HL-60 (cell line): ENCODE measurements at regions not wholly inside any gene's neighbourhood (a gene's known extent, or its start where the extent isn't known, plus 50 kb on each side); places are given as distances from the start of the nearest gene placed in this dataset.

Experiments
- CTCF ChIP-seq: IDR thresholded peaks from one replicate; pipeline ENCODE4 v1.5.1; 2011; ENCODE audit warnings: low read length, control low read depth, inconsistent platforms; ENCODE audit not compliant: insufficient read depth
- POLR2AphosphoS5 ChIP-seq: IDR thresholded peaks from 2 replicates; pipeline ENCODE4 v1.6.1; 2012; ENCODE audit warnings: low read depth
- REST ChIP-seq: IDR thresholded peaks from 2 replicates; pipeline ENCODE4 v1.6.1; 2012; ENCODE audit warnings: low read depth; ENCODE audit not compliant: insufficient replicate concordance

DNA sequence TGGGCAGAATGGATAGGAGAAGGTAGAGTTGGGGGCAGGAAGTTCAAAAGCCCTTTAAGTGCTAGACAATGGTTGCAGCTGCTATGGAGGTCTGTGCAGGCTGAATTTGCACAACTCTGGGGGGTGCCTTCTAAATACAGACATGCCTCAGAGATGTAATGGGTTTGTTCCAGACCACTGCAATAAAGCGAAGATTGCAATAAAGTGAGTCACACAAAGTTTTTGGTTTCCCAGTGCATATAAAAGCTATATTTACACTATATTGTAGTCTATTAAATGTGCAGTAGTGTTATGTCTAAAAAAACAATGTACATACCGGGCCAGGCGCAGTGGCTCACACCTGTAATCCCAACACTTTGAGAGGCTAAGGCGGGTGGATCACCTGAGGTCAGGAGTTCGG lies 60.5 kb upstream of the MYOCD start:
- TF ChIP-seq CTCF (no peak), POLR2AphosphoS5 (no peak), REST (no peak)
